ENCODE measurements at regions not wholly inside any gene's neighbourhood (a gene's known extent, or its start where the extent isn't known, plus 50 kb on each side); places are given as distances from the start of the nearest gene placed in this dataset.
"Not testable (repeated sequence)": the region's sequence is repeated elsewhere in the genome, so short reads cannot be mapped to it uniquely, and the experiment has no call there.

DNA sequence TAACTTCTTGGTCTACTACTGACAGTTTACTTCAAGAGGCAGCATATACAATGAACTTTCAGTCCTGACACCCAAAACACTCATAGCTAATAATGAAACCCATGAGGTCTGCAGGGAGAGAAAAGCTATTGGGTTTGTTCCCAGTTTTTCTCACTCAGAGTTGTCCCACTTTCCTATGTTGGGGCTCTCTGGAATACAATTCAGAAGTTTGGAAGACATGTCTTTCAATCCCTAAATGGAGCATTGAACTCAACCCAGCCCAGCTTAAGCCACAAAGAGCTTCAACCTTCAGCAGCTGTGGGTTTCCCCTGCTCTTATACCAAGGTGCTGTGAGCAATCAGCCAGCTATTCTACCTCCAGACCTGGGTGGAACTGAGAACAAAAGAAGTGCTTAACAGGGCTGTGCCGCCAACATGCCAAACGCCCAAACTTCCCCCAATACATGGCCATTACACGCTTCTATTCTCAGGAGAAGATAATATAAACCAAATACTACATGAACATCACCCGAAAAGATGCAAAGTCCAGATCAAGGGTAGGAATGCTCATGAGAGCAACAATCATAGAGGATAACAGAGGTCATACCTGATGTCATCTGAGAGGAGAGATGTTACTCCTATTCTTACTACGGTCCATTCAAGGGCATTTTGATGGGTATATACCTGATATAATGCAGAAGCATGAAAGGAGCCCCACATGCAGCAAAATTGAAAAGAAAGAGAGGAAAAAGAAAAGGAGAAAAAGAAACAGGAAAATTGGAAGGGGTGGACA, 131.2 kb upstream of the TGFBR2 start:
- no peak for DNase-seq

DNA sequence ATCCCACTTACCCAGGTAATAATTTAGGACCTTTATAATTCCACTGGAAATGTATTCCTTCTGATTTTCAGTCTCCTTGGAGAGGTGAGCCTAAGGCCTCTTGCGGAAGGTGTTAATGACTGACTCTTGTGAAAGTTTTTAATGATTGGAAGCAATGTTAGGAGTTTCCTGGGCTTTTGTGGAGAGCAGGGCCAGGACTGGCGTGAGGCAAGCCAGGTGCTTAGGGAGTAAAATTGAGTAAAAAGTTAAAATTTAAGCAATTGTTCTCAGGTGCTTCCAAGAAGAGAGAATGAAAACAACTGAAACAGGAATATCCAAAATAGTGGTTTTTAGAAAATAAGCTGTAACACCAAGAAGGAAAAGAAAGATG, 130.6 kb upstream of the TGFBR2 start:
- DNase-seq, result no peak

DNA sequence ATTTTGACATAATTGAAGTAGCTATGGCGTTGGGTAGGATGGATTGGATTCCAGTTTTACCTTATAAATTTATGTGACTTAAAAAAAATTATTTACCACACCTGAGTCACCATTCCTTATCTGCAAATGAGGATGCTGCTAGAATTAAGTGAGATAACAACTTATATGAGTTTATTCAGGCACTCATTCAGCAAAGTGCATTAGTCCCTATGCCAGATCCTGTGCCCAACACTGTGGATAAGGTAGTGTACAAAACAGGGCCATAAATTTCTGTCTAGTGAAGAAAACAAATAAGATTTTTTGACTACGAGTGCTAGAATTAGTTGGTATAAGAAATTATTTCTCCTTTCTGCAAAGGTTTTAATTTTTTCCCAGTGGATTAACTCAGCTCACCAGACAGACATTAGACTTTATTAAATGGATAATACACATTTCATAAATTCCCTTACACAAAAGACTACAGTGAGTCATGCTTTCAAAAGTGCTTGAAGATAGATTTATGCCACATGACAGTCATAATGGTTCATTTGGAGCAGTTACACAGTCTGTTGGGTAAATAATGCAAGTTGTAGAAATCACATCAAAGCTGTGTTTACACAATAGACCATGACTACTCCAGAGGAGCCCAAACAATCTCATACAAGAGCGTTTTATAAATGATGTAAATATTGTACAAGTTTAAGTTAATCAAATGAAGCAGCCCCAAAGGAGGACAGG, 129.9 kb upstream of the TGFBR2 start:
- no peak for DNase-seq

DNA sequence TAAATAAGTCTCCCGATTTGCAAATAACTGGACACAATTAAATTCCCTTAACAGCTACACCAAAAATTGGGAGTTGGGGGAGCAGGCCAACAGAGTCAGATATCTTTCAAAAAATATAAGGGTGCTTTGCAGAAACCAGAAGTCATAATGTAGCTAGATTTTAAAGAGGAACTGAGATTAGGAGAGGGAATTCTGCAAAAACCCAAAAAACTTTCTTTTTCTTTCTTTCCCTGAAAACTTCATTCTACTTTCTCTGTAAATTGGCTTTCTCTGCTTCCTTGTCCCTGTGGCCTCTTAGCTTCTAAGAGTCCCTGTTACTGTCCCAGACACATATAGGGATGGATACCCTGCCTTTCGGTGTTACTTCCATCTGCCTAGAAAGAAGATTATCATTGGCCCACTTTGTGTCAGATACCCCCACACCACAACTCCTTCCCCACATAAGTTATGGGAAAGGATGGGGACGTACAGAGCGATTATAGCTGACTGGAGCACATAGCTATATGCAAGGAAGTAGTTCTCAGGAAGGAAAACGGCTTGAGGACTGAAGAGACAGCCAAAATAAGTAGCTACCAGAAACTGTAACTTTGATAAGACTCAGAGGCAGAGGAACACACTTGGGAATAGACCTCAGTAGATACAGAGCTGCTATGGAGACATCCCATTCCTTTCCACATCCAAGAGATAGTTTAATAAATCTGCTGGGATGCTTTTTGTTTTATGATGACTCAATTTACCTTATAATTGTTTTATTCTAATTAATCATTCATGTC, 129.1 kb upstream of the TGFBR2 start:
- no peak for DNase-seq

DNA sequence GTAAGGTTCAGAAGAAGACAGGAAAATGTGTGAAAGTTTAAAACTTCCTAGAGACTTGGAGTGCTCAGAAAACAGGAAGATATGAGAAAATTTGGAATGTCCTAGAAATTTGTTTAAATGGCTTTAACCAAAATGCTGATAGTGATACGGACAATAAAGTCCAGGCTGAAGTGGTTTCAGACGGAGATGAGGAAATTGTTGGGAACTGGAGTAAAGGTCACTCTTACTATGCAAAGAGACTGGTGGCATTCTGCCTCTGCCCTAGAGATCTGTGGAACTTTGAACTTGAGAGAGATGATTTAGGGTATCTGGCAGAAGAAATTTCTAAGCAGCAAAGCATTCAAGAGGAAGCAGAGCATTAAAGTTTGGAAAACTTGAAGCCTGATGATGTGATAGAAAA, 126.7 kb upstream of the TGFBR2 start:
- DNase-seq, result not testable (repeated sequence)

DNA sequence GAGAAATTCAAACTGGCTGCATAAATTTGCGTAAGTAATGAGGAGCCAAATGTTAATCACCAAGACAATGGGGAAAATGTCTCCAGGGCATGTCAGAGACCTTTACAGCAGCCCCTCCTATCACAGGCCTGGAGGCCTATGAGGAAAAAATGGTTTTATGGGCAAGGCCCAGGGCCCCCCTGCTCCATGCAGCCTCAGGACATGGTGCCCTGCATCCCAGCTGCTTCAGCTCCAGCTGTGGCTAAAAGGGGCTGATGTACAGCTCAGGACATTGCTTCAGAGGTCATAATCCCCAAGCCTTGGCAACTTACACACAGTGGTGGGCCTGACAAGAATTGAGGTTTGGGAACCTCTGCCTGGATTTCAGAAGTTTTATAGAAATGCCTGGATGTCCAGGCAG, 126.2 kb upstream of the TGFBR2 start:
- DNase-seq, result not testable (repeated sequence)

DNA sequence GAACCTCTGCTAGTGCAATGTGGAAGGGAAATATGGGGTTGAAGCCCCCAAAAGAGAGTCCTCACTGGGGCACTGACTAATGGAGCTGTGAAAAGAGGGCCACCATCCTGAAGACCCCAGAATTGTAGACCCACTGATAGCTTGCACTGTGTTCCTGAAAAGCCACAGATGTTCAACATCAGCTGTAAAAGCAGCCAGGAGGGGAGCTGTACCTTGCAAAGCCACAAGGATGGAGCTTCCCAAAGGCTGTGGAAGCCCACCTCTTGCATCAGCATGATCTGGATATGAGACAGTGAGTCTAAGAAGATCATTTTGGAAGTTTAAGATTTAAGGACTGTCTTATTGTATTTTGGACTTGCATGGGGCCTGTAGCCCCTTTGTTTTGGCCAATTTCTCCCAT, 125.8 kb upstream of the TGFBR2 start:
- no peak for DNase-seq

DNA sequence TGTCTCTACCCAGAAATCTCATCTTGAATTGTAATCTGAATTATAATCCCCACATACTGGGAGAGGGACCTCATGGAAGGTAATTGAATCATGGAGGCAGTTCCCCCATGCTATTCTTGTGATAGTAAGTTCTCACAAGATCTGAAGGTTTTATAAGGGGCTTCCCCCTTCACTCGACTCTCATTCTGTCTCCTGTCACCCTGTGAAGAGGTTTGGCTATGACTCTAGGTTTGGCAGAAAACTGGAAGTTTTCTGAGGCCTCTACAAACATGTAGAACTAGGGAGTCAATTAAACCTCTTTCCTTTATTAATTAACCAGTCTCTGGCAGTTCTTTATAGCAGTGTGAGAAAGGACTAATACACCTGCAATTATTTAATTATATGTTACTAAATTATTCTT, 125.2 kb upstream of the TGFBR2 start:
- no peak for DNase-seq

DNA sequence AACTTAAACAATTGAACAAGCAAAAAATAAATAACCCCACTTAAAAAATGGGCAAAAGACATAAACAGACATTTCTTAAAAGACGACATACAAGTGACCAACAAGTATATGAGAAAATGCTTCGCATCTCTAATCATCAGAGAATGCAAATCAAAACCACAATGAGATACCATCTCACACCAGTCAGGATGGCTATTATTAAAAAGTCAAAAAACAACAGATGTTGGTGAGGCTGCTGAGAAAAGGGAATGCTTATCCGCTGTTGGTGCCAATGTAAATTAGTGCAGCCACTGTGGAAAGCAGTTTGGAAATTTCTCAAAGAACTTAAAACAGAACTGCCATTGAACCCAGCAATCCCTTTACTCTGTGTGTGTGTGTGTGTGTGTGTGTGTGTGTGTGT, 122.2 kb upstream of the TGFBR2 start:
- not testable (repeated sequence) for DNase-seq

DNA sequence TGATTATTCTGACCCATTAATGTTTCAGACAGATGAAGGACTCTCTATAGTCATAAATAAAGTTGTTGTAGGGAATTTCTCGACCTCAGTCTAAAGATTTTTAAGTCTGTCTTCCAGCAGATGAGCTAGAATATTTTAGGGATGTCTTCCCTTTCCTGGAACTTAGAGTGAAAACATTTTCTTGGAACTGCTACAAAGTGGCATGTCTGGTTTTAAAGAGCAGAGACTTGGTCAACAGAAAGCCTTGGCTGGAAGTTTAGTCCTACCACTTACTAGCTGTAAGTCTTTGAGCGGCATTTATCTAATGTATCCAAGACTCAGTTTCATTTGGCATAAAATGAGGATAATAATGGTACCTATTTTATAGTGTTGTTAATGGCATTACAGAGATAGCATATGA, 120.0 kb upstream of the TGFBR2 start:
- no peak for DNase-seq

DNA sequence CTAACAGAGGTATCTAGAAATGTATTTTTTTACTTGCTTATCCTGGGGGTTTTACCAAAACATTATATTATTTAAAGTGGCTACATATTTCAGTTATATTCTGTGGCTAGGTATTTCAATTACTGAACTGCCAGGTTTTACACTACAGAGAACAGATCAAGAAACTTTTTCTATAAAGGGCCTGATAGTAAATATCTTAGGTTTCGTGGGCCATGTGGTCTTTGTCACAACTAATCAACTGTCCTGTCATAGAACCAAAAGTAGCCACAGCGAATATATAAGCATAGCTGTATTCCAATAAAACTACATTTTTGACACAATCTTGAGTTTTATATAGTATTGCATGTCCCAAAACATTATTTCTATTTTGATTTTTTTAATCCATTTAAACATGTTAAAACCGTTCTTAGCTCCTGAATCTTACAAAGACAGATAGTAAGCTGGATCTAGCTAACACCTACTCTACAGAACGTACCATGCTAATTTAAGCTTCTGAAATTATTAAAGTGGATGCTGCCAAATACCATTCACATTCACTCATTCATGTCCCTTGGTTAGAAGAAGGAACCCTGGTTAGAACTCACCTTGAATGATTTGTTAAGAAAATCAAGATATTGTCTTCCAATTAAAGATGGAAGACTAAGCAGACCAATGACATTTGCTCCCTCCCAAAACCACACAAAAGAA, 118.2 kb upstream of the TGFBR2 start:
- DNase-seq, result no peak

DNA sequence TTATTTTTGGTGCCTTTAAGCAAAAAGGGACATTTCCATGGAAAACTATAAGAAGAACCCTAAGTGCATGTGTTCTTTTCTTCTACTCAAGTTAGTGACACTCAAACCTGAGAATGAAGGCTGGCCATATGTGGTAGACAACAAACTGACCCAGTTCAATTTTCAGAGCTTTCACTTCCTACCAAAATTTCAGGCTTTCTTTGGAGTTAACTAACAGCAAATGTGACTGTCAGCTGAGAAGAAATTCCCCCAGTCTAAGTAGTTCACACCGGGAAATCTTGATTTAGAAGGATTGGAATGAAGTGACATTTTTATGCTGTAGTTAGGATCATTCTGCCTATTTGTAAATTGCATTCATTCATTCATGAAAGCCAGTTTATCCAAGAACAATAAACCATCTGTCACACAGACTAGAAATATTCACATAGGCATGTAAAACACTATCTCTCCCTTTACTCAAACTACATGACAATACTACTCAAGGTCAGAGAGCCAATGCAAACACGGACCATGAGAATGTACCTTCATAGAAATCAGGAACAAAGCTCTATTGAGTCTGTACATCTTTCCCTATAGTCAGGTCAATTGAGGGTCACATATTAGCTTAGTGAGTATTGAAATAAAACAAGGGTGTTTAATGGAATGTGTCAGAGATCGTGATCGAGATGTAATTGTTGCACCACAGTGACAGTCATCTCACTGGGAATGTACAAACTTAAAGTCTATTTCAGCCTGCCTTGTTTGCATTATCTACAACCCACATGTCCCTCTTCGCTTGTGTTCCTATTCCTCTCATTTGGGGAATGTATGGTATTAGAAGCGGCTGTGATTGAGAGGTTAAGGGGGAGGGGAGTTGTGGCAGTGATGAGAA, 113.8 kb upstream of the TGFBR2 start:
- DNase-seq, result no peak

DNA sequence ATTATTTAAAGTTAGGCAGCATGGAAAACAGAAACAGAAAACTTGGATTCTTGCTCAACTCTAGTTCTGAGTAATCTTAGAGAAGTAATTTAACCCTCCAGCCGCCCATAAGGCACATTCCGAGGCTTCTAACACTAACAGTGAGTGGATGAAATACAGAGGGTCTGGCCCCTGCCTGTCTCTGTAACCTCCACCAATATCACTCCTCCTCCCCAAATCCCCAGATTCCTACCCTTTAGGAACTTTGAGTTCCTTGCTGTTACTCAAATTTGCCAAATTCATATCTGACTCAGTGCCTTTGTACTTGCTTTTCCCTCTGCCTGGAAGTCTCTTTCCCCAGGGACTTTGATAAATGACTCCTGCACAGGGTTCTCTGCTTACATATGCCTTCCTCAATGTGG, 112.5 kb upstream of the TGFBR2 start:
- DNase-seq, result no peak

DNA sequence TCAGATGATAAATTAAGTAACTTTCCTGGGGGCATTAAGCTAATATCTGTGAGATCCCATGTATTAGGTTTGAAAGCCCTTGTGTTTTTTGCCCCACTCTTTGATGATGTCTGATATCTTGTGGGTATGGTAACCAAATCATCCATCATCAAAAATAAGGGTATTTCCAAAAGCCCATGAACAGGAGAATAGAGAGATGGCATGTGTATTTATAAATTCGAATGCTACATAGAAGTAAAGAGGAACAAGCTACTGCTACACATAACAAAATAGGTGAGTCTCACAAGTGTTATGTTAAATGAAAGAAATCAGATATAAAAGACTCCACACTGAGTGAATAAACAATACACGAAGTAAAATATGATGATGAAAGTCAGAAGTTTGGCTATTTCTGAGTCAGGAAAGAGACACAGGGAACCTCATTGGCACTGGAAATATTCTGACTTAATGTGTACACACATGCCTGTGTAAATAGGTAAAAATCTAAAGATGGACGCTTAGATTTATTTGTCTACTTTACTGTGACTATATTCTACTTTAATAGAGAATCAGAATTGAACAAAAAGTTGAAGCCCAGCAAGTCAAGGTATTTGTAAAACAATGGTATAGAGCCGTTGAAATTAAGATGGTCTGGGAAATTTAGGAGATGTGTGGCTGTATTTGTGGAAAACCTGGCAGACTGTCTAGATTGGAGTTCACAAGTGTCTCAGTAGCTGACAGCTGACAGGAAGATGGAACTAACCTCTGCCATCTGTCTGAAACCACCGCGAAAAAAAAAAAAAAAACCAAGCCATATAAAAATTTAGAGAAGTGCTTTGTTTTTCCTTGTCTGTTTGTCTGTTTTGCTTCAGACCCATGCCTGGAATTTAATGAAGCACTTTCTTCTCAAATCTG, 111.0 kb upstream of the TGFBR2 start:
- DNase-seq, result no peak

DNA sequence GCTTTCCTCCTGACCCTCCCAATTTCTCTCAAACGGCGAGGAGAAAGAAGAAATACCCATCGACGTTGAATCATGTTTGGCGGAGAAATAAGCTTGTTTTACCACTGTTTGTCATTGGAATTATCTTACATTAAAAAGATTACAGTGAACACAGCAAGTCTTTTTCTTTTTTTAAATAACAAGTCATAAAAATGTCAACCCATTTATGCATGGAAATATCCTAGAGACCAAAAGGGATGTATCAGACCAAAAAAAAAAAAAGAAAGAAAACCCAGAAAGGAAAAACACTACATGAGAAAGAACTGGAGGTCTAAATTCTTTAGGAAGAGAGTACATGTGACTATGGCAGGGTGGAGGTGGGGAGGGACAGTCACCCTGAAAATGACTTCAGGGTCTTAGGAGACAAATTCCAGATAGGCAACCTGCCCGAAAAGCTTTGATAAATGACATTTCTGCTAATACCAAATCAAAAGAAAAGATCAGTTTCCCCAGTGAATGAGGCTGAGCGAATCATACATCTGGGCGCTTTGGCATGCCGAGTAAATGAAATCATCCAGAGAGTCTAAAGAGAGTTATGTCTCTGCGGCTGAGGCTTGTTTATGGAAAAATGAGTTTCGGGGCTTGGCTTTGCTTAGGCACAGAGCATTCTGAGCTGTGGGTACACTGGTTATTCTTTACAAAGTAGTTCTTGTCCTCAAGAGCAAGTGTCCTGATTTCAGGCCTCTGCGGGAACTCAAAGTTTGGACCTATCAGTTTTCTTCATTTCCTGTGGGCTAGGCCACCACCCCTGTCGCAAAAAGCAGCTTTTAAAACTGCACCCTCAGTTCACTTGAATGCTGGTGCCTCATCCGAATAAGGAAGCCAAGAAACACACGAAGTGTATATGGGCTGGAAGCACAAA, 110.1 kb upstream of the TGFBR2 start:
- no peak for DNase-seq

DNA sequence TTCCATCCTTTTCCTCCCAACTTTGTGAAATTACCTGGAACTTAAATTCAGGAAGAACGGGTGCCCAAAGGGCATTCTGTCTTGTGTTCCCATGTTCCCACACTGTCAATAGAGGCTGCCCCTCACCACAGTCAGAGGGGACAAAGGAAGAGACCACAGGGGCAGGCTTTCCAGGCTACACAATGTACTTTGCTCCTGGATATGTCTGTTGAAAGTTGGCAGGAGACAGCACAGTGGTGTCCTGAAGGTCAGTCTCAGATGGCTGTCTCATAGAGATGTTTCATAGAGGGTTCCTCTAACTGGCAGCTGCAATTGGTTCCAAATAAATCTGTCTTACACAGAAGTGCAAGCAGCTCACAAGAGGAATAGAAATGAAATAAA, 107.8 kb upstream of the TGFBR2 start:
- DNase-seq, result no peak

DNA sequence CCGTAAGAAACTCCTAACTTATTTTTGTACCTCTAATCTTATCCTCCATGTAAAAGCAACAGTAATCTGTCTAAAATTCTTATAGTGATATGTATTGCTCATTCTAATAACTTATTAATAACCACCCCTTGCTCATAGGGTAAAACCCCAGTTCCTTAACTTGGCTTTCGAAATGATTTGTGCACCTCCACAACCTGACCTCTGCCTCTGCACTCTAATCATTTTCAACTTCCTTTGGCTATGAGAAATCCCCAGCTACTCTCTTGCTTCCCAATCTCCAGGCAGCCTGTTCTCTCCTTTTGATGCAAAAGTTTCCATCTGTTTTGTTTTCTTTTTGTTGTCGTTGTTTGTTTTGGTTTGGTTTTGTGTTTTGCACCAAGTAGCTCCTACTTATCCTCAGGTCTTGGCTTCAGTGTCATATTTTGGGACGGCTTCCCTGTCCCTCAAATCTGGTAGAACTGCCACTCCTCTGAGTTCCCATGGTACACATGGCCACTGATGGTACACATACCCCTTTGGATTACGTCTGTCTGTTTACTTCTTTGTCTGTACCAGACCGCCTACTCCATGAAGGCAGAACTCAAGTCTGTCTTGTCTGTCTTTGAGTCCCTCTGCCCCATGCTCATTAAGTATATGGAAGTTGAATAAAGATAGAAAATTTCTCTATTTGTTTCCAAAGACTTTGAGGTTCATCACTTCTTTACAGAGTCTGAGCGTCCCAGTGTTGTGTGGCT, 105.6 kb upstream of the TGFBR2 start:
- DNase-seq, result no peak

DNA sequence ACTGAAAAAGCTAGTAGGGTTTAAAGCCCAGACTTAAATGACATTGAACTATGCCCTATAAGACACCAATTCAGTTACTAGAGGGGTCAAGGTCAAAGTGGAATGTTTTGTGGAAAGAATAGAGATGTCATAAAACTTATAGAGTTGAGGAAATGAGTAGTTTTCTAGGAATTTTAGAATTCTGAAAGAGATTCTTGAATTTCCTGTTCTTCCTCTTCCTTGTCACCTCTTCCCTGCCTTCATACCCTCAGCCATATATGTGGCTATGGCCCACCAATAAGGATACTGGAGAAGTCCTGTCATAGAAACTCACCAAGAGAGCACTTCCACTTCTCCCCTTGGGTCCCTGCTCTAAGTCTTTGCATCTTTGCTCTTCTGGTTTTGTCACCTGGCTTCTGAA, 104.9 kb upstream of the TGFBR2 start:
- no peak for DNase-seq

DNA sequence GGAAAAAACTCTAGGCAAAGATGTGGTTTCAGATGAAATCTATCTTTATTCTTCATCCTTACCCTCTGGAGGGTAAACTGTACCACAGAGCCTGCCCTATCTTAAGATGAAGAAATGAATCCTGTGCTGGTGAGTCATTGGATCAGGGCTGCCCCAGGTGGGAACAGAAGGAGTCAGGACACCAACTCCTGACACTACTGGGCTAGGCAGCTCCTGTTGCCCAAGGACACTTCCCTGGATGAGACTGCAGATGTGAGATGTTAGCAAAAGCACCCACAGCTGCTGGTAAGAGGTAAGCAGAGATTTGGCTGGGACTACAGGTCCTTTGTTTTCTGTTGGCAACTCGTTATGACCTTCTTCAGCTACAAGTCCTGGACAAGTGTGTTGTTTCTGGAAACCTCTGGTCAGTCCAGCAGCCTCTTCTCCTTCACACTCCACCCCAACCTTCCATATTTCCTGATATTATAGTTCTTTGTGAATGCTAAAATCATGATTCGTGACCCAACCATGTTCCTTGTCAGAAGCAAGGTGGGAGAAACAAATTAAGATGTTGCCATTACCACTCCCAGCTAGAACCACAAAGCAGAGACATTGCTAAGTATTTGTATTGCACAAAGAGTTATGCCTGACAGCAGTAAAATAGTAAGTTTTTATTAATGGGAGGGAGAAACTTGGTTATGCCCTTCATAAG, 104.2 kb upstream of the TGFBR2 start:
- no peak for DNase-seq

Measured in RPMI8226 (cell line).